ENCODE measurements at regions not wholly inside any gene's neighbourhood (a gene's known extent, or its start where the extent isn't known, plus 50 kb on each side); places are given as distances from the start of the nearest gene placed in this dataset.

- TF ChIP-seq CTCF (IDR thresholded peaks at IDR 0.05; ENCODE audit: borderline replicate concordance, extremely low read depth, low read length, poor library complexity, severe bottlenecking) (no peak), EZH2 (IDR thresholded peaks at IDR 0.05; ENCODE audit: borderline replicate concordance, low read depth, low read length, severe bottlenecking) (no peak)
Measured at GRCh38 chr18:1982056-1982455, 589.2 kb downstream of the METTL4 start.

Data from DND-41 (cell line).